RWPE2 (cell line): ENCODE measurements at regions not wholly inside any gene's neighbourhood (a gene's known extent, or its start where the extent isn't known, plus 50 kb on each side); places are given as distances from the start of the nearest gene placed in this dataset.

Experiments used
- ATAC-seq: fragments of 200-7000 bp; cut with Tn5 transposase; 3 replicates; pipeline ENCODE4 v1.9.1; 2021; ENCODE audit warnings: low read depth
- DNase-seq: peaks from one replicate; pipeline ENCODE4 v3.0.0-alpha.2; 2020; ENCODE audit warnings: low spot score
- H3K27ac ChIP-seq: fragments of 450-650 bp; 2 replicates; pipeline ENCODE4 v1.5.1; 2017; ENCODE audit warnings: mild to moderate bottlenecking; ENCODE audit not compliant: poor library complexity, severe bottlenecking
- H3K27me3 ChIP-seq: fragments of 250-450 bp; sonication (Bioruptor Pico); 2 replicates; pipeline ENCODE4 v1.5.1; 2021; ENCODE audit warnings: mild to moderate bottlenecking, moderate library complexity; ENCODE audit not compliant: insufficient read depth, poor library complexity, severe bottlenecking
- H3K36me3 ChIP-seq: fragments of 250-450 bp; sonication (Bioruptor Pico); 2 replicates; pipeline ENCODE4 v1.5.1; 2020; ENCODE audit warnings: low read depth, mild to moderate bottlenecking, moderate library complexity
- H3K4me1 ChIP-seq: fragments of 250-450 bp; sonication (Bioruptor Pico); 2 replicates; pipeline ENCODE4 v1.5.1; 2021; ENCODE audit warnings: mild to moderate bottlenecking, moderate library complexity; ENCODE audit not compliant: insufficient read depth, poor library complexity, severe bottlenecking
- H3K4me3 ChIP-seq: fragments of 250-450 bp; sonication (Bioruptor Pico); 2 replicates; pipeline ENCODE4 v1.5.1; 2021; ENCODE audit warnings: mild to moderate bottlenecking, moderate library complexity; ENCODE audit not compliant: severe bottlenecking
- H3K9me3 ChIP-seq: fragments of 250-450 bp; sonication (Bioruptor Pico); 2 replicates; pipeline ENCODE4 v1.5.1; 2021; ENCODE audit warnings: mild to moderate bottlenecking, moderate library complexity; ENCODE audit not compliant: severe bottlenecking
- TF ChIP-seq, protein P1 (sequence below): fragments of 450-650 bp; IDR thresholded peaks from one replicate; pipeline ENCODE4 v1.5.1; 2017; ENCODE audit warnings: mild to moderate bottlenecking, moderate library complexity; ENCODE audit not compliant: poor library complexity, severe bottlenecking

GRCh38 chr12:81888106-81888740, 129.1 kb upstream of the PPFIA2 start:
- DNase-seq (no peak), ATAC-seq (no peak)
- no peaks in the 10 kb centered on the region for H3K9me3 ChIP-seq
- no peaks in the 10 kb centered on the region for H3K4me1 ChIP-seq
- H3K27ac ChIP-seq = no peak overlapping the region
- H3K4me3 ChIP-seq = no peak overlapping the region
- no peaks in the 10 kb centered on the region for H3K36me3 ChIP-seq
- no peaks in the 10 kb centered on the region for H3K27me3 ChIP-seq
- TF ChIP-seq, protein P1, sequence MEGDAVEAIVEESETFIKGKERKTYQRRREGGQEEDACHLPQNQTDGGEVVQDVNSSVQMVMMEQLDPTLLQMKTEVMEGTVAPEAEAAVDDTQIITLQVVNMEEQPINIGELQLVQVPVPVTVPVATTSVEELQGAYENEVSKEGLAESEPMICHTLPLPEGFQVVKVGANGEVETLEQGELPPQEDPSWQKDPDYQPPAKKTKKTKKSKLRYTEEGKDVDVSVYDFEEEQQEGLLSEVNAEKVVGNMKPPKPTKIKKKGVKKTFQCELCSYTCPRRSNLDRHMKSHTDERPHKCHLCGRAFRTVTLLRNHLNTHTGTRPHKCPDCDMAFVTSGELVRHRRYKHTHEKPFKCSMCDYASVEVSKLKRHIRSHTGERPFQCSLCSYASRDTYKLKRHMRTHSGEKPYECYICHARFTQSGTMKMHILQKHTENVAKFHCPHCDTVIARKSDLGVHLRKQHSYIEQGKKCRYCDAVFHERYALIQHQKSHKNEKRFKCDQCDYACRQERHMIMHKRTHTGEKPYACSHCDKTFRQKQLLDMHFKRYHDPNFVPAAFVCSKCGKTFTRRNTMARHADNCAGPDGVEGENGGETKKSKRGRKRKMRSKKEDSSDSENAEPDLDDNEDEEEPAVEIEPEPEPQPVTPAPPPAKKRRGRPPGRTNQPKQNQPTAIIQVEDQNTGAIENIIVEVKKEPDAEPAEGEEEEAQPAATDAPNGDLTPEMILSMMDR = no peak

DNA sequence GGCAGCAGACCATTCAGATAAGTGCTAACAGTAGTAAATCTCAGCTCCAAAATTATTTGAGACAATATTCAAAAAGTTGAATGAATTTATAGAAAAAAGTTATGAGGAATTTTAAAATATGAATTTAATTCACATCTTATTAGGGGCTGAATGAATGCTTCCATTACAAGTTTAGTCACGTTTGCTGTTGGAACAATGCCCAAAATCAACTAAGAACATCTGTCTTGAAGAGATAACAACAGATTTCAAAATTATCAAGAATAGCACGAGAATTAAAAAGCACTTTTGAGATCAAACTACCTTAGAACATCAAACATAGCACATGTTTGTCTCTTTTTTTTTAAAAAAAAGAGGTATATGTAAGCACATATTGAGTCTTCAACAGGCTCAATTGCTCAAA, 115.4 kb upstream of the PPFIA2 start:
- DNase-seq (no peak), ATAC-seq (no peak)
- TF ChIP-seq, protein P1 = no peak
- H3K9me3 ChIP-seq = no peaks in the 10 kb centered on the region
- H3K27ac ChIP-seq = no peak overlapping the region
- H3K27me3 ChIP-seq = no peaks in the 10 kb centered on the region
- H3K4me1 ChIP-seq = no peaks in the 10 kb centered on the region
- no peaks in the 10 kb centered on the region for H3K36me3 ChIP-seq
- no peak overlapping the region for H3K4me3 ChIP-seq

- no peak for DNase-seq
- H3K4me1 ChIP-seq = no peaks in the 10 kb centered on the region
- H3K9me3 ChIP-seq = no peaks in the 10 kb centered on the region
- H3K36me3 ChIP-seq = no peaks in the 10 kb centered on the region
- TF ChIP-seq, protein P1 = no peak
- no peak for ATAC-seq
- no peak overlapping the region for H3K4me3 ChIP-seq
- H3K27ac ChIP-seq = no peak overlapping the region
- no peaks in the 10 kb centered on the region for H3K27me3 ChIP-seq
These were observed 115.0 kb upstream of the PPFIA2 start for GRCh38 chr12:81874166-81874565.

GRCh38 chr12:81872400-81872799, 113.2 kb upstream of the PPFIA2 start:
- Histone ChIP-seq H3K4me3 (no peak overlapping the region), H3K36me3 (no peaks in the 10 kb centered on the region), H3K9me3 (no peaks in the 10 kb centered on the region), H3K27me3 (no peaks in the 10 kb centered on the region), H3K27ac (no peak overlapping the region), H3K4me1 (no peaks in the 10 kb centered on the region)
- DNase-seq (no peak), ATAC-seq (no peak)
- TF ChIP-seq, protein P1 = no peak

DNA sequence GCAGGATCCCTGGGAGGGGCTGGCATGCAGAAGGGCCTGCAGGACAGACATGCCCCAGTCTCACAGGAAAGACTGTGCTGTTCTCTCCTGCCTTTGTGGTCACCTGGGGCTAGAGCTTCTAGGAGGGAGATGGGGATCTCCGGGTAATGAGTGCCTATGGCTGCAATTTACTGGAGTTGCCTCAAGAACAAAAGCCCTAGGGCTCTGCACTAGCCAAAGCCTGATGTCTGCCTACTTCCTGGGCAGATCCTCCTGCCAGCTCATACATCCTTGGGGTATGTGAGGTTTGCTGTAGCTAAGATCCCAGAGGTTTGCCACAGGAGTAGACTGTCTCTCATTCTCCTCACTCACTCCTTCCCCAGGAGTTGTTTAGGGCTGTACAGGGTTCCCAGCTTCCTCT, 106.9 kb upstream of the PPFIA2 start:
- no peaks in the 10 kb centered on the region for H3K27me3 ChIP-seq
- no peak overlapping the region for H3K4me3 ChIP-seq
- no peak overlapping the region for H3K27ac ChIP-seq
- H3K36me3 ChIP-seq = no peaks in the 10 kb centered on the region
- DNase-seq (no peak), ATAC-seq (peak; percentile 38; the same call in 1 of the 3 replicates)
- TF ChIP-seq, protein P1 = no peak
- H3K4me1 ChIP-seq = no peaks in the 10 kb centered on the region
- H3K9me3 ChIP-seq = no peaks in the 10 kb centered on the region
